CD4-positive, alpha-beta T cell treated with Interleukin-1 beta for 1 hour (primary cell): ENCODE measurements at regions not wholly inside any gene's neighbourhood (a gene's known extent, or its start where the extent isn't known, plus 50 kb on each side); places are given as distances from the start of the nearest gene placed in this dataset.
A peak's percentile ranks its signal among the peaks of the same experiment; 100 is the strongest.
"Not testable (repeated sequence)": the region's sequence is repeated elsewhere in the genome, so short reads cannot be mapped to it uniquely, and the experiment has no call there.

Experiments
- DNase-seq, 2 donors: peaks; one replicate each; pipeline ENCODE4 v3.0.0-alpha.2; 2020 to 2022

GRCh38 chr2:239882331-239882732 is 142.8 kb downstream of the NDUFA10 start:
- DNase-seq, result peak; percentile 40 to 65

- no peak for DNase-seq
These were observed 143.4 kb downstream of the NDUFA10 start for GRCh38 chr2:239881561-239882320.

- DNase-seq, result no peak
These were observed 144.1 kb downstream of the NDUFA10 start for GRCh38 chr2:239881031-239881471.

GRCh38 chr2:239880396-239880795 is 144.7 kb downstream of the NDUFA10 start:
- no peak for DNase-seq

- DNase-seq, result no peak
These were observed 145.6 kb downstream of the NDUFA10 start for GRCh38 chr2:239879423-239880084.

- no peak for DNase-seq
These were observed 146.5 kb downstream of the NDUFA10 start for GRCh38 chr2:239878686-239879085.

- DNase-seq, result no peak
These were observed 148.2 kb downstream of the NDUFA10 start for GRCh38 chr2:239876948-239877289.

GRCh38 chr2:239876271-239876947 is 148.7 kb downstream of the NDUFA10 start:
- no peak for DNase-seq

GRCh38 chr2:239874636-239875356 is 150.3 kb downstream of the NDUFA10 start:
- DNase-seq, result no peak

GRCh38 chr2:239873656-239874635 is 151.2 kb downstream of the NDUFA10 start:
- DNase-seq, result no peak

GRCh38 chr2:239871481-239872435 is 153.4 kb downstream of the NDUFA10 start:
- DNase-seq, result no peak

- DNase-seq, result no peak
These were observed 154.3 kb downstream of the NDUFA10 start for GRCh38 chr2:239870863-239871262.

GRCh38 chr2:239870276-239870675 is 154.9 kb downstream of the NDUFA10 start:
- no peak for DNase-seq

- DNase-seq, result no peak
These were observed 155.6 kb downstream of the NDUFA10 start for GRCh38 chr2:239869272-239870155.

- DNase-seq, result no peak
These were observed 156.5 kb downstream of the NDUFA10 start for GRCh38 chr2:239868556-239869181.

GRCh38 chr2:239866778-239867177 is 158.4 kb downstream of the NDUFA10 start:
- DNase-seq, result no peak

GRCh38 chr2:239866350-239866749 is 158.8 kb downstream of the NDUFA10 start:
- DNase-seq, result no peak

GRCh38 chr2:239865856-239866255 is 159.3 kb downstream of the NDUFA10 start:
- not testable (repeated sequence) for DNase-seq

- no peak for DNase-seq
These were observed 160.0 kb downstream of the NDUFA10 start for GRCh38 chr2:239865059-239865639.
